HEK293T (cell line): ENCODE measurements at regions not wholly inside any gene's neighbourhood (a gene's known extent, or its start where the extent isn't known, plus 50 kb on each side); places are given as distances from the start of the nearest gene placed in this dataset.

Experiments used
- FOXA1 ChIP-seq: fragments of 450-650 bp; IDR thresholded peaks from 2 replicates; pipeline ENCODE4 v1.6.1; 2016; ENCODE audit warnings: mild to moderate bottlenecking
- HDGF ChIP-seq: fragments of 450-650 bp; IDR thresholded peaks from 2 replicates; pipeline ENCODE4 v1.6.1; 2017; ENCODE audit warnings: antibody characterized with exemption, borderline replicate concordance
- LEF1 ChIP-seq: fragments of 450-650 bp; IDR thresholded peaks from 2 replicates; pipeline ENCODE4 v1.6.1; 2017; ENCODE audit warnings: mild to moderate bottlenecking, borderline replicate concordance
- PKNOX1 ChIP-seq: fragments of 450-650 bp; IDR thresholded peaks from 2 replicates; pipeline ENCODE4 v1.6.1; 2016
- SP1 ChIP-seq: fragments of 450-650 bp; IDR thresholded peaks from 2 replicates; pipeline ENCODE4 v1.6.1; 2017

DNA sequence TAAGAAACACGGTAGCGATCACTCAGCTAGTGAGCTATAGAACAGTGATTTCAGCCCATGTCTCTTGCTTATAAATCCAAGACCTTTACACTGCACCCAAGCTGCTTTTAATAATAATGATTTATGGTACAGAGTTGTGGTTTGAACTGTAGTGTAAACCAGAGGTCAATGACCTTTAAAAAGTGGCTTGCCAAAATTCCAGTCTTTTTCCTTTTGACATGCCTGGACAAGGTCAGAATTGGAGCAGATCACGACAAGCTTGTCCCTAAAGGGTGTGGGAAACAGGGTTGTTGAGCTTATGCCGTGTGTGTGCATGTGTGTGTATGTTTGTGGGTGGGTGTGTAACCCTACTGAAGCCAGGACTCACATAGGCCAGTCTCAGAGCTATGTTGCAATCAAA is 225.3 kb upstream of the CLINT1 start:
- TF ChIP-seq SP1: no peak
- TF ChIP-seq LEF1: no peak
- no peak for TF ChIP-seq PKNOX1
- no peak for TF ChIP-seq HDGF
- no peak for TF ChIP-seq FOXA1
